Liver (tissue), 8 donors: ENCODE measurements at regions not wholly inside any gene's neighbourhood (a gene's known extent, or its start where the extent isn't known, plus 50 kb on each side); places are given as distances from the start of the nearest gene placed in this dataset.
"Not testable (repeated sequence)": the region's sequence is repeated elsewhere in the genome, so short reads cannot be mapped to it uniquely, and the experiment has no call there.

Source experiments
- DNase-seq: peaks from one replicate; pipeline ENCODE4 v3.0.0-alpha.2; 2017; ENCODE audit warnings: low spot score
- H3K27ac ChIP-seq, 2 donors: one replicate each; pipeline ENCODE4 v1.7.0; 2013; ENCODE audit warnings: inconsistent platforms in 2 of 2, low read length in 2 of 2, control low read depth in 1 of 2, low read depth in 1 of 2, mild to moderate bottlenecking in 1 of 2
- H3K27me3 ChIP-seq, 4 donors: one replicate each; pipeline versions ENCODE4 v1.6.1 to v1.7.0; 2013; ENCODE audit warnings: low read length in 3 of 4, inconsistent platforms in 1 of 4, mild to moderate bottlenecking in 1 of 4, moderate library complexity in 1 of 4; ENCODE audit not compliant: control insufficient read depth in 4 of 4, insufficient read depth in 4 of 4
- H3K36me3 ChIP-seq, 4 donors: one replicate each; pipeline versions ENCODE4 v1.6.1 to v1.7.0; 2013; ENCODE audit warnings: low read length in 3 of 4, mild to moderate bottlenecking in 3 of 4, low read depth in 1 of 4, moderate library complexity in 1 of 4; ENCODE audit not compliant: control insufficient read depth in 4 of 4, insufficient read depth in 3 of 4
- H3K4me1 ChIP-seq, 4 donors: one replicate each; pipeline versions ENCODE4 v1.6.1 to v1.7.0; 2013; ENCODE audit warnings: low read length in 3 of 4, mild to moderate bottlenecking in 3 of 4, moderate library complexity in 1 of 4; ENCODE audit not compliant: control insufficient read depth in 4 of 4, insufficient read depth in 4 of 4
- H3K4me3 ChIP-seq, 3 donors: one replicate each; pipeline versions ENCODE4 v1.6.1 to v1.7.0; 2013; ENCODE audit warnings: low read length in 3 of 3, control low read depth in 1 of 3, low read depth in 1 of 3, mild to moderate bottlenecking in 1 of 3
- H3K9ac ChIP-seq, 2 donors: one replicate each; pipeline ENCODE4 v1.7.0; 2013; ENCODE audit warnings: low read length in 2 of 2, mild to moderate bottlenecking in 2 of 2, moderate library complexity in 2 of 2, control low read depth in 1 of 2, low read depth in 1 of 2
- H3K9me3 ChIP-seq, 4 donors: one replicate each; pipeline versions ENCODE4 v1.6.1 to v1.7.0; 2013; ENCODE audit warnings: low read length in 3 of 4; ENCODE audit not compliant: control insufficient read depth in 4 of 4
- CTCF ChIP-seq: fragments of 150-350 bp; IDR thresholded peaks from 2 replicates; pipeline ENCODE4 v1.5.1; 2017; ENCODE audit warnings: improper control_type of control experiment, low read depth, low read length; ENCODE audit not compliant: missing input control
- EGR1 ChIP-seq, 2 donors: IDR thresholded peaks; 2 replicates each; pipeline ENCODE4 v1.6.1; 2016 to 2018; ENCODE audit warnings: antibody characterized with exemption in 2 of 2, low read depth in 2 of 2
- FOXA1 ChIP-seq: IDR thresholded peaks from 2 replicates; pipeline ENCODE4 v1.6.1; 2016; ENCODE audit warnings: antibody characterized with exemption
- GABPA ChIP-seq, 2 donors: IDR thresholded peaks in 1 of 2; conservative IDR thresholded peaks in 1 of 2; 2 replicates each; pipeline ENCODE4 v1.6.1; 2016; ENCODE audit warnings: antibody characterized with exemption in 2 of 2, mild to moderate bottlenecking in 1 of 2, moderate library complexity in 1 of 2
- HNF4A ChIP-seq, 2 donors: conservative IDR thresholded peaks; 2 replicates each; pipeline ENCODE4 v1.6.1; 2016; ENCODE audit warnings: antibody characterized with exemption in 2 of 2, mild to moderate bottlenecking in 2 of 2
- HNF4G ChIP-seq: IDR thresholded peaks from 2 replicates; pipeline ENCODE4 v1.6.1; 2016; ENCODE audit warnings: antibody characterized with exemption
- JUND ChIP-seq, 2 donors: IDR thresholded peaks; 2 replicates each; pipeline ENCODE4 v1.6.1; 2016; ENCODE audit warnings: antibody characterized with exemption in 2 of 2
- NR2F2 ChIP-seq: IDR thresholded peaks from 2 replicates; pipeline ENCODE4 v1.6.1; 2016; ENCODE audit warnings: antibody characterized with exemption
- RAD21 ChIP-seq, 2 donors: IDR thresholded peaks; 2 replicates each; pipeline ENCODE4 v1.6.1; 2016; ENCODE audit warnings: antibody characterized with exemption in 2 of 2, mild to moderate bottlenecking in 2 of 2
- RXRA ChIP-seq, 2 donors: IDR thresholded peaks; 2 replicates each; pipeline ENCODE4 v1.6.1; 2017 to 2018; ENCODE audit warnings: antibody characterized with exemption in 2 of 2, mild to moderate bottlenecking in 1 of 2
- SP1 ChIP-seq: IDR thresholded peaks from 2 replicates; pipeline ENCODE4 v1.6.1; 2018; ENCODE audit warnings: antibody characterized with exemption, mild to moderate bottlenecking
- TAF1 ChIP-seq: conservative IDR thresholded peaks from 2 replicates; pipeline ENCODE4 v1.6.1; 2016; ENCODE audit warnings: antibody characterized with exemption, mild to moderate bottlenecking
- YY1 ChIP-seq: IDR thresholded peaks from 2 replicates; pipeline ENCODE4 v1.6.1; 2016; ENCODE audit warnings: antibody characterized with exemption, mild to moderate bottlenecking
- ZBTB33 ChIP-seq: IDR thresholded peaks from 2 replicates; pipeline ENCODE4 v1.6.1; 2016; ENCODE audit warnings: antibody characterized with exemption
- WGBS: extraction: QIAGEN DNeasy Blood & Tissue Kit; methylation state at CpG from one replicate; pipeline ENCODE4 v1.1.7; 2013; 5-methylcytosine and 5-hydroxymethylcytosine counted together
- TF ChIP-seq, protein P1 (sequence below): IDR thresholded peaks from 2 replicates; pipeline ENCODE4 v1.6.1; 2016; ENCODE audit warnings: antibody characterized with exemption
- TF ChIP-seq, protein P2 (sequence below): IDR thresholded peaks from 2 replicates; pipeline ENCODE4 v1.6.1; 2016; ENCODE audit warnings: antibody characterized with exemption, mild to moderate bottlenecking
- TF ChIP-seq, protein P3 (sequence below): IDR thresholded peaks from 2 replicates; pipeline ENCODE4 v1.6.1; 2016; ENCODE audit warnings: antibody characterized with exemption
- donor health status: healthy.
- donor health status: healthy.
- donor health status: healthy.
- donor health status: healthy.
- donor health status: healthy.

GRCh38 chr2:138094031-138094430, 129.8 kb downstream of the HNMT start (continued):
- no peak for TF ChIP-seq ZBTB33
- TF ChIP-seq TAF1: no peak
- no peak for TF ChIP-seq JUND (IDR thresholded peaks at IDR 0.05)
- no peak for TF ChIP-seq HNF4A (conservative IDR thresholded peaks at IDR 0.05)
- TF ChIP-seq HNF4G: no peak
- no peak for TF ChIP-seq RAD21 (IDR thresholded peaks at IDR 0.05)
- TF ChIP-seq SP1: no peak
- no peak for TF ChIP-seq EGR1 (IDR thresholded peaks at IDR 0.05; ENCODE audit: low read depth in 2 of 2)
- TF ChIP-seq FOXA1: no peak
- TF ChIP-seq, protein P1, sequence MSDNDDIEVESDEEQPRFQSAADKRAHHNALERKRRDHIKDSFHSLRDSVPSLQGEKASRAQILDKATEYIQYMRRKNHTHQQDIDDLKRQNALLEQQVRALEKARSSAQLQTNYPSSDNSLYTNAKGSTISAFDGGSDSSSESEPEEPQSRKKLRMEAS: no peak

DNA sequence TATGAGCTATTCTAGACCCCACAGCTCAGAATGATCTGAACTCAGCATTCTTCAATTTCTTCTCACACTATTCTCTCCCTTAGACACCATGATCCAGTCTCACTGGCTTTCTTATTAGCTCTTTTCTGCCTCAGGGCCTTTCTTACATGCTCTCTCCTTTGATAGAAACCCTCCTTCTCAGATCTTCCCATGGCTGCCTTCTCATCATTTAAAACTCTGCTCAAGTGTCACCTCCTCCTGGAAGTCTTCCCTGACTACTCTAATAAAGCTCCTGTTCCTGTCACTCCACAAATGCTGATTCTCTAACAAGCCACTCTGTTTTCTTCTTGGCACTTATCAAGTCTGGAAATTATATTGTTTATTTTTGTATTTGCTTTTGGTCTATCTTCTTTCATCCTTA, 131.1 kb downstream of the HNMT start:
- Histone ChIP-seq H3K27me3 (no peaks in the 10 kb centered on the region), H3K27ac (no peak overlapping the region), H3K4me1 (no peaks in the 10 kb centered on the region), H3K9me3 (no peaks in the 10 kb centered on the region), H3K36me3 (no peaks in the 10 kb centered on the region), H3K9ac (no peak overlapping the region), H3K4me3 (no peak overlapping the region)
- no peak for DNase-seq
- TF ChIP-seq TAF1: no peak
- TF ChIP-seq HNF4G: no peak
- no peak for TF ChIP-seq GABPA (IDR thresholded peaks at IDR 0.05 in 1 of 2, conservative IDR thresholded peaks at IDR 0.05 in 1 of 2)
- TF ChIP-seq NR2F2: no peak
- TF ChIP-seq, protein P2, sequence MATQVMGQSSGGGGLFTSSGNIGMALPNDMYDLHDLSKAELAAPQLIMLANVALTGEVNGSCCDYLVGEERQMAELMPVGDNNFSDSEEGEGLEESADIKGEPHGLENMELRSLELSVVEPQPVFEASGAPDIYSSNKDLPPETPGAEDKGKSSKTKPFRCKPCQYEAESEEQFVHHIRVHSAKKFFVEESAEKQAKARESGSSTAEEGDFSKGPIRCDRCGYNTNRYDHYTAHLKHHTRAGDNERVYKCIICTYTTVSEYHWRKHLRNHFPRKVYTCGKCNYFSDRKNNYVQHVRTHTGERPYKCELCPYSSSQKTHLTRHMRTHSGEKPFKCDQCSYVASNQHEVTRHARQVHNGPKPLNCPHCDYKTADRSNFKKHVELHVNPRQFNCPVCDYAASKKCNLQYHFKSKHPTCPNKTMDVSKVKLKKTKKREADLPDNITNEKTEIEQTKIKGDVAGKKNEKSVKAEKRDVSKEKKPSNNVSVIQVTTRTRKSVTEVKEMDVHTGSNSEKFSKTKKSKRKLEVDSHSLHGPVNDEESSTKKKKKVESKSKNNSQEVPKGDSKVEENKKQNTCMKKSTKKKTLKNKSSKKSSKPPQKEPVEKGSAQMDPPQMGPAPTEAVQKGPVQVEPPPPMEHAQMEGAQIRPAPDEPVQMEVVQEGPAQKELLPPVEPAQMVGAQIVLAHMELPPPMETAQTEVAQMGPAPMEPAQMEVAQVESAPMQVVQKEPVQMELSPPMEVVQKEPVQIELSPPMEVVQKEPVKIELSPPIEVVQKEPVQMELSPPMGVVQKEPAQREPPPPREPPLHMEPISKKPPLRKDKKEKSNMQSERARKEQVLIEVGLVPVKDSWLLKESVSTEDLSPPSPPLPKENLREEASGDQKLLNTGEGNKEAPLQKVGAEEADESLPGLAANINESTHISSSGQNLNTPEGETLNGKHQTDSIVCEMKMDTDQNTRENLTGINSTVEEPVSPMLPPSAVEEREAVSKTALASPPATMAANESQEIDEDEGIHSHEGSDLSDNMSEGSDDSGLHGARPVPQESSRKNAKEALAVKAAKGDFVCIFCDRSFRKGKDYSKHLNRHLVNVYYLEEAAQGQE: no peak
- TF ChIP-seq, protein P3, sequence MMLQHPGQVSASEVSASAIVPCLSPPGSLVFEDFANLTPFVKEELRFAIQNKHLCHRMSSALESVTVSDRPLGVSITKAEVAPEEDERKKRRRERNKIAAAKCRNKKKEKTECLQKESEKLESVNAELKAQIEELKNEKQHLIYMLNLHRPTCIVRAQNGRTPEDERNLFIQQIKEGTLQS: no peak
- TF ChIP-seq YY1: no peak
- no peak for TF ChIP-seq HNF4A (conservative IDR thresholded peaks at IDR 0.05)
- TF ChIP-seq CTCF: no peak
- no peak for TF ChIP-seq RXRA (IDR thresholded peaks at IDR 0.05)
- TF ChIP-seq, protein P1: no peak
- no peak for TF ChIP-seq EGR1 (IDR thresholded peaks at IDR 0.05; ENCODE audit: low read depth in 2 of 2)
- no peak for TF ChIP-seq SP1
- TF ChIP-seq ZBTB33: no peak

DNA sequence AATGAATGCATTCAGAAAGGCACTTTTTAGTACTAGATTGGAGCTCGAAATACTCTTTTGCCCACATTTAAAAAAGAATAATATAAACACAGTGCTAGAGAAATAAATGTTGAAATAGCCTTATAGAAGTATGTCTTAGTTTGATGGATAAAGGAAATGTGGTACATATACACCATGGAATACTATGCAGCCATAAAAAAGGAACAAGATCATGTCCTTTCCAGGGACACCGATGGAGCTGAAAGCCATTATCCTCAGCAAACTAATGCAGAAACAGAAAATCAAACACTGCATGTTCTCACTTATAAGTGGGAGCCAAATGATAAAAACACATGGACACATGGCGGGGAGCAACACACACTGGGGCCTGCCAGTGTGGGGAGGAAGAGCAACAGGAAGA, 135.0 kb downstream of the HNMT start:
- not testable (repeated sequence) for H3K4me3 ChIP-seq, H3K9me3 ChIP-seq, H3K27me3 ChIP-seq, H3K36me3 ChIP-seq, H3K27ac ChIP-seq, H3K9ac ChIP-seq, H3K4me1 ChIP-seq, DNase-seq
- WGBS: 95% methylated on average over 3 of the region's 3 CpGs
